ENCODE measurements at regions not wholly inside any gene's neighbourhood (a gene's known extent, or its start where the extent isn't known, plus 50 kb on each side); places are given as distances from the start of the nearest gene placed in this dataset.

- no peak for FAIRE-seq
- Histone ChIP-seq H2AFZ (ENCODE audit: low read length) (no peak overlapping the region), H3K4me3 (replicated peaks in 1 of 3; ENCODE audit: insufficient read depth in 1 of 3, low read depth in 2 of 3, low read length in 3 of 3) (no peak overlapping the region), H3K79me2 (ENCODE audit: insufficient read depth, low read length) (no peaks in the 10 kb centered on the region), H3K27ac (ENCODE audit: extremely low read length, insufficient read depth, low read length) (no peak overlapping the region), H4K20me1 (ENCODE audit: insufficient read depth, low read length) (no peaks in the 10 kb centered on the region), H3K36me3 (replicated peaks in 1 of 2; ENCODE audit: control insufficient read depth in 1 of 2, insufficient read depth in 2 of 2, low read length in 2 of 2) (no peaks in the 10 kb centered on the region), H3K9ac (ENCODE audit: insufficient read depth, low read depth, low read length) (no peak overlapping the region), H3K4me1 (ENCODE audit: insufficient read depth, low read length) (no peaks in the 10 kb centered on the region), H3K4me2 (ENCODE audit: low read depth, low read length) (no peak overlapping the region), H3K27me3 (ENCODE audit: control insufficient read depth in 1 of 2, insufficient read depth in 2 of 2, low read length in 2 of 2) (no peaks in the 10 kb centered on the region), H3K9me3 (ENCODE audit: low read length) (no peaks in the 10 kb centered on the region)
- DNase-seq (ENCODE audit: low spot score), result no peak
- WGBS (ENCODE audit: low lambda C conversion rate), result 0% methylated on average over 1 of the region's 1 CpG
- CTCF ChIA-PET (ENCODE audit: low intra/inter-chr PET ratio, low total read pairs), result no interaction called here
- TF ChIP-seq CREB3 (CRISPR knock-in tag; IDR thresholded peaks at IDR 0.05) (no peak), ZMAT5 (CRISPR knock-in tag; IDR thresholded peaks at IDR 0.05; ENCODE audit: borderline replicate concordance, low read depth) (no peak), SMARCE1 (IDR thresholded peaks at IDR 0.05; ENCODE audit: borderline replicate concordance) (no peak), TFAP4 (IDR thresholded peaks at IDR 0.05; ENCODE audit: borderline replicate concordance, low read depth) (no peak), HIC2 (CRISPR knock-in tag; IDR thresholded peaks at IDR 0.05; ENCODE audit: low read depth) (no peak), SALL1 (CRISPR knock-in tag; IDR thresholded peaks at IDR 0.05) (no peak), AHDC1 (CRISPR knock-in tag; IDR thresholded peaks at IDR 0.05; ENCODE audit: borderline replicate concordance) (no peak), SP4 (CRISPR knock-in tag; IDR thresholded peaks at IDR 0.05) (no peak), MTF1 (CRISPR knock-in tag; IDR thresholded peaks at IDR 0.05) (no peak), ZNF510 (CRISPR knock-in tag; IDR thresholded peaks at IDR 0.05; ENCODE audit: low read depth) (no peak), KLF9 (CRISPR knock-in tag; IDR thresholded peaks at IDR 0.05; ENCODE audit: low read depth) (no peak)
- intact Hi-C loops (cut with micrococcal nuclease; ENCODE audit: unreplicated experiment), result no loop called here
- POLR2A ChIA-PET, result no interaction called here
- no TSS peak for BruUV-seq (replicated peaks)
- no peak for ATAC-seq
- in situ Hi-C loops (cut with HindIII; ENCODE audit: extremely low pct_ligation_motif_present, low pct_unique_long_range_greater_than_20kb), result no loop called here
Observed at GRCh38 chr11:15638386-15638787, 523.7 kb downstream of the INSC start.
